Psoas muscle (tissue), 7 donors: ENCODE measurements at regions not wholly inside any gene's neighbourhood (a gene's known extent, or its start where the extent isn't known, plus 50 kb on each side); places are given as distances from the start of the nearest gene placed in this dataset.

ENCODE experiments used
- ATAC-seq, 4 donors: fragments of 200-7000 bp; cut with Tn5 transposase; one replicate each; pipeline ENCODE4 v1.9.1; 2020; ENCODE audit warnings: moderate library complexity in 3 of 4, mild to moderate bottlenecking in 2 of 4
- DNase-seq, 2 donors: peaks; one replicate each; pipeline ENCODE4 v3.0.0-alpha.2; 2020
- H3K27ac ChIP-seq: fragments of 200-600 bp; one replicate; pipeline ENCODE4 v1.8.0; 2022
- H3K27me3 ChIP-seq, 3 donors: fragments of 200-600 bp in 1 of 3; one replicate each; pipeline versions ENCODE4 v1.6.1 to v1.8.0; 2013 to 2022; ENCODE audit warnings: low read length in 2 of 3, mild to moderate bottlenecking in 2 of 3, moderate library complexity in 1 of 3; ENCODE audit not compliant: insufficient read depth in 3 of 3
- H3K36me3 ChIP-seq, 2 donors: fragments of 200-600 bp in 1 of 2; one replicate each; pipeline versions ENCODE4 v1.6.1 to v1.8.0; 2013 to 2022; ENCODE audit warnings: low read depth in 1 of 2, mild to moderate bottlenecking in 1 of 2, moderate library complexity in 1 of 2; ENCODE audit not compliant: insufficient read depth in 1 of 2
- H3K4me1 ChIP-seq: fragments of 200-600 bp; one replicate; pipeline ENCODE4 v1.8.0; 2022
- H3K4me3 ChIP-seq: fragments of 200-600 bp; one replicate; pipeline ENCODE4 v1.8.0; 2022; ENCODE audit warnings: mild to moderate bottlenecking
- H3K9me3 ChIP-seq: fragments of 200-600 bp; one replicate; pipeline ENCODE4 v1.8.0; 2022
- CTCF ChIP-seq: fragments of 200-600 bp; IDR thresholded peaks from one replicate; pipeline ENCODE4 v1.8.0; 2022; ENCODE audit warnings: antibody characterized with exemption
- WGBS, 3 donors: extraction: QIAGEN DNeasy Blood & Tissue Kit; methylation state at CpG; one replicate each; pipeline versions ENCODE4 v1.1.6 to v1.1.7; 2013; 5-methylcytosine and 5-hydroxymethylcytosine counted together
- intact Hi-C, 2 donors: fragments of 100-400 bp; cut with DNase I; formaldehyde crosslinking; loops; one replicate each; pipeline versions ENCODE4 v1.11.0 to v1.14.2; 2022
- donor health status: healthy with polysubstance abuse.
- donor health status: DM: no; HTN: no; CAD: no; lungs with moderate emphysema.
- donor health status: Bipolar disorder and iron deficiency.
- donor health status: healthy.
- donor health status: DM: yes; HTN: yes; CAD: no.
- donor health status: DM: no; HTN: no; CAD: no.
- donor health status: DM: yes; HTN: yes; CAD: no.

- H3K27ac ChIP-seq = no peak overlapping the region
- no peak for TF ChIP-seq CTCF
- H3K36me3 ChIP-seq = no peaks in the 10 kb centered on the region
- no peaks in the 10 kb centered on the region for H3K4me1 ChIP-seq
- DNase-seq = no peak
- intact Hi-C loops = no loop called here
- peak in 3 of 4 donors; percentile 46 to 76 (median 60) for ATAC-seq
- WGBS, 3 donors = 27 to 45% (median 27%) methylated on average over 4 of the region's 4 CpGs
- H3K9me3 ChIP-seq = peaks cover 7% of the 10 kb centered on the region
- H3K27me3 ChIP-seq = no peaks in the 10 kb centered on the region
- H3K4me3 ChIP-seq = no peak overlapping the region
Observed at GRCh38 chr15:61282661-61283060, 53.6 kb upstream of the RORA start.

- H3K27ac ChIP-seq = no peak overlapping the region
- no peaks in the 10 kb centered on the region for H3K27me3 ChIP-seq
- ATAC-seq = no peak
- H3K4me3 ChIP-seq = no peak overlapping the region
- no peak for DNase-seq
- H3K9me3 ChIP-seq = peaks cover 7% of the 10 kb centered on the region
- H3K4me1 ChIP-seq = no peaks in the 10 kb centered on the region
- no peak for TF ChIP-seq CTCF
- whole genome bisulfite sequencing, 3 donors = 80 to 88% (median 87%) methylated on average over 1 of the region's 1 CpG
- H3K36me3 ChIP-seq = no peaks in the 10 kb centered on the region
- intact Hi-C loops = no loop called here
Observed at GRCh38 chr15:61281328-61281727, 52.2 kb upstream of the RORA start.
